DND-41 (cell line): ENCODE measurements at regions not wholly inside any gene's neighbourhood (a gene's known extent, or its start where the extent isn't known, plus 50 kb on each side); places are given as distances from the start of the nearest gene placed in this dataset.
"Not testable (repeated sequence)": the region's sequence is repeated elsewhere in the genome, so short reads cannot be mapped to it uniquely, and the experiment has no call there.

Source experiments
- ATAC-seq: fragments of 200-7000 bp; cut with Tn5 transposase; 3 replicates; pipeline ENCODE4 v1.9.1; 2021; ENCODE audit warnings: low read depth; ENCODE audit not compliant: insufficient read depth
- DNase-seq: peaks from one replicate; pipeline ENCODE4 v3.0.0-alpha.2; 2020
- H2AFZ ChIP-seq: 2 replicates; pipeline ENCODE4 v1.6.0; 2012; ENCODE audit warnings: low read depth, low read length
- H3K27ac ChIP-seq: 2 replicates; pipeline ENCODE4 v1.5.1; 2012; ENCODE audit warnings: low read length, inconsistent platforms
- H3K27me3 ChIP-seq: fragments of 200-600 bp; sonication (generic); 2 replicates; pipeline ENCODE4 v1.6.0; 2012; ENCODE audit warnings: low read length, mild to moderate bottlenecking, inconsistent platforms; ENCODE audit not compliant: insufficient read depth, poor library complexity
- H3K36me3 ChIP-seq: 2 replicates; pipeline ENCODE4 v1.5.1; 2012; ENCODE audit warnings: low read length, inconsistent platforms; ENCODE audit not compliant: insufficient read depth
- H3K4me1 ChIP-seq: 2 replicates; pipeline ENCODE4 v1.5.1; 2012; ENCODE audit warnings: mild to moderate bottlenecking, low read length; ENCODE audit not compliant: insufficient read depth
- H3K4me2 ChIP-seq: 2 replicates; pipeline ENCODE4 v1.6.0; 2012; ENCODE audit warnings: mild to moderate bottlenecking, moderate library complexity, low read length, inconsistent platforms; ENCODE audit not compliant: insufficient read depth
- H3K4me3 ChIP-seq, 2 experiments: fragments of 200-600 bp in 1 of 2; shearing (Covaris generic) in 1 of 2; 2 replicates each; pipeline ENCODE4 v1.5.1; 2012 to 2016; ENCODE audit warnings: inconsistent platforms in 2 of 2, low read length in 2 of 2, mild to moderate bottlenecking in 2 of 2, low read depth in 1 of 2, moderate library complexity in 1 of 2
- H3K79me2 ChIP-seq: 2 replicates; pipeline ENCODE4 v1.6.0; 2012; ENCODE audit warnings: low read length, inconsistent platforms; ENCODE audit not compliant: insufficient read depth
- H3K9ac ChIP-seq: 2 replicates; pipeline ENCODE4 v1.6.0; 2012; ENCODE audit warnings: low read depth, mild to moderate bottlenecking, inconsistent platforms, low read length, moderate library complexity
- H3K9me3 ChIP-seq: 2 replicates; pipeline ENCODE4 v1.5.1; 2012; ENCODE audit warnings: low read length, moderate library complexity, mild to moderate bottlenecking, inconsistent platforms; ENCODE audit not compliant: insufficient read depth, severe bottlenecking
- H4K20me1 ChIP-seq: 2 replicates; pipeline ENCODE4 v1.6.0; 2012; ENCODE audit warnings: low read length; ENCODE audit not compliant: insufficient read depth

DNA sequence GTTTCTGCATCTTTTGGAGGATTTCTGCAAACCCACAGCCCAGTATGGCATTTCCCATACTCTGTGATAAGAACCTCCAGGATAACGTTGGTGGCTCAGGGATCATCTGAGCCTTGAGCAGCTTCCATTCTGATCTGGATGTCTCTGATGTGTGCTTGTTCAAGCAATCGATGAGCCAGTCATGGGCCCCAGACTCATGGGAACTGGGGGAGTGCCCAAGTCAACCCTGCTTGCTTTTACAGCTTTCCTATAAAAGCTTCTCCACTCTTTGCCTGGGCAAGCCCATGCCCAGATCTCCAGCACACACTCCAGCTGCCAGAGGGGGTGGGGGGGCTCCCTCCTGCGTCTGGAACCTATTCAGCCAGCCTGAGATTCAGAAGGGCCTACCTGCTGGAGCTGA is 207.6 kb upstream of the PLGLB2 start:
- H3K27me3 ChIP-seq, H3K79me2 ChIP-seq, H3K27ac ChIP-seq, H3K9me3 ChIP-seq, H4K20me1 ChIP-seq, H2AFZ ChIP-seq, H3K36me3 ChIP-seq, ATAC-seq, H3K9ac ChIP-seq, H3K4me2 ChIP-seq, H3K4me1 ChIP-seq, H3K4me3 ChIP-seq, DNase-seq: not testable (repeated sequence)

DNA sequence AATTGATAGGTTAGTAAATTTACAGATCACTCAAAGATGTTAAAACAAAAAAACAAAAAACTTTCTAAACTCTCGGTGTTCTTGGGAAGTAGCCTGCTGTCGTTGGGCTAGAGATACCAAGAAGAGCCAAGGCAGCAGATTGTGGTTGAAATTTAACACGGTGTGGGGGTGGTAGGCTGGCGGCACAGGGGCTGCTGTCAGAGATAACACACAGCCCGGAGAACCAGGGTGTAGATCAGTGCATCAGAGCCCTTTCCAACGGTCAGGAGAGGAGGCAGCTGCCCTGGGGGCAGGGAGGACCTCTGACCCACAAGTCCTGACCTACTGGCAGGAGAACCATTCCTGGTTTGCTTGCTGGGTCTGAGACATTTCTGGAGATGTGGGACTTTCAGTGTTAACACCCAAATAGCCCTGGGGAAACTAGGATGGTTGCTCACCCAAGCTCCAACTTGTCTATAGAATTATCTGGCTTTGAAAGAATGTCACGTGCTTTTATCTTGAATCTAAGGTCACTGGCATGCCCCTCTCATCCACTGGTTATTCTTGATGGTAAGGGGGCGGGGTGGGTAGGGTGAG is 205.2 kb upstream of the PLGLB2 start:
- H3K9me3 ChIP-seq, H4K20me1 ChIP-seq, H3K9ac ChIP-seq, H3K4me3 ChIP-seq, H3K79me2 ChIP-seq, H3K27me3 ChIP-seq, H3K4me1 ChIP-seq, H3K36me3 ChIP-seq, H3K4me2 ChIP-seq, H2AFZ ChIP-seq, H3K27ac ChIP-seq: not testable (repeated sequence)
- DNase-seq (peak; percentile 58), ATAC-seq (peak; percentile 87)

DNA sequence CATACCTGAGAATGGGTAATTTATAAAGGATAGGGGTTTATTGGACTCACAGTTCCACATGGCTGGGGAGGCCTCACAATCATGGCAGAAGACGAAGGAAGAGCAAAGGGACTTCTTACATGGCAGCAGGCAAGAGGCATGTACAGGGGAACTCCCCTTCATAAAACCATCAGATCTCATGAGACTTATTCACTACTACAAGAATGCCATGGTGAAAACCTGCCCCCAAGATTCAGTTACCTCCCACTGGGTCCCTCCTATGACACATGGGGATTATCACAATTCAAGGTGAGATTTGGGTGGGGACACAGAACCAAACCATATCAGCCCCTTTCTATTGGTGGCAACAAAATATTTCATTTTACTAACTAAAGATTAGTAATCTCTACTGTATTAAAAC is 204.1 kb upstream of the PLGLB2 start:
- H3K4me1 ChIP-seq, H3K36me3 ChIP-seq, ATAC-seq, H4K20me1 ChIP-seq, H3K9ac ChIP-seq, H3K79me2 ChIP-seq, H3K4me2 ChIP-seq, H3K27me3 ChIP-seq, H2AFZ ChIP-seq, H3K27ac ChIP-seq, H3K4me3 ChIP-seq, DNase-seq, H3K9me3 ChIP-seq: not testable (repeated sequence)

DNA sequence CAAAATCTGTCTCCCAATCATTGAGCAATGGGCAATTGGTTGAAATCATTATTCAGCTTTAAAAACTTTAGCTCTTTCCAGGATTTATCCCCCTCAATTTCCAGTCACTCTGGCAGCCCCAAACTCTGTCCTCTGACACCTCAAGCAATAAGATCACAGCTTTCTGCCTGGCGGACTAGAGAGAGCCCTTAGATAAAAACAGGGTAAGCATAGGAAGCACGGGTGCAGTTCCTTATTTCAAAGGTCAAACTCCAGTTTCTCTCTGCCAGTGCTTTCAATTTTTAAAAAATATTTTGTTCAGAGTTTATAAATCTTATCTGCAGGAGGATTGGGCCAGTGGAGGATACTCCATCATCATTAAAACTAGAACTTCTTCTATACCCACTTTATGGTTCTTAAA is 200.8 kb upstream of the PLGLB2 start:
- not testable (repeated sequence) for H3K4me2 ChIP-seq, H3K79me2 ChIP-seq, H3K4me1 ChIP-seq, H3K36me3 ChIP-seq, H3K9me3 ChIP-seq, H4K20me1 ChIP-seq, H3K27me3 ChIP-seq, ATAC-seq, H3K9ac ChIP-seq, H3K27ac ChIP-seq, H2AFZ ChIP-seq, H3K4me3 ChIP-seq, DNase-seq

DNA sequence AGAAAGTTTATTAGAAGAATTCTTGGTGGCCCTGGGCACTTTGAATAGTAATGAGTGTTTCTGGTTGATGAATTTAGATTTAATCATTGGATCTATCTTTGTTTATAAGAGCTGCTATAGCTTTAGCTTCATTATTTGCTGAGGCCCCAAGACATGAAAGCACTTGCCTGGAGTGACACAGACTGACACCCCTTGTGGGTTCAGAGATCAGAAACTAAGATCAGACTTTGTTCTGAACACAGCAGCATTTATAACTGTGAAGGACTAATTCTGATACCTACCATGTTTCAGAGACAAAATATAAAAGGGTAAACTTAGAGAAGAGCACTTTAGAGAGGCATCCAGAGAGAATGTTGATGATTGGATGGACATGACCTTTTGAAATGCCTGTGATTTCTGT is 199.9 kb upstream of the PLGLB2 start:
- not testable (repeated sequence) for H3K27me3 ChIP-seq, H3K4me1 ChIP-seq, DNase-seq, H2AFZ ChIP-seq, H3K36me3 ChIP-seq, H4K20me1 ChIP-seq, H3K4me2 ChIP-seq, ATAC-seq, H3K79me2 ChIP-seq, H3K9ac ChIP-seq, H3K4me3 ChIP-seq, H3K27ac ChIP-seq, H3K9me3 ChIP-seq

DNA sequence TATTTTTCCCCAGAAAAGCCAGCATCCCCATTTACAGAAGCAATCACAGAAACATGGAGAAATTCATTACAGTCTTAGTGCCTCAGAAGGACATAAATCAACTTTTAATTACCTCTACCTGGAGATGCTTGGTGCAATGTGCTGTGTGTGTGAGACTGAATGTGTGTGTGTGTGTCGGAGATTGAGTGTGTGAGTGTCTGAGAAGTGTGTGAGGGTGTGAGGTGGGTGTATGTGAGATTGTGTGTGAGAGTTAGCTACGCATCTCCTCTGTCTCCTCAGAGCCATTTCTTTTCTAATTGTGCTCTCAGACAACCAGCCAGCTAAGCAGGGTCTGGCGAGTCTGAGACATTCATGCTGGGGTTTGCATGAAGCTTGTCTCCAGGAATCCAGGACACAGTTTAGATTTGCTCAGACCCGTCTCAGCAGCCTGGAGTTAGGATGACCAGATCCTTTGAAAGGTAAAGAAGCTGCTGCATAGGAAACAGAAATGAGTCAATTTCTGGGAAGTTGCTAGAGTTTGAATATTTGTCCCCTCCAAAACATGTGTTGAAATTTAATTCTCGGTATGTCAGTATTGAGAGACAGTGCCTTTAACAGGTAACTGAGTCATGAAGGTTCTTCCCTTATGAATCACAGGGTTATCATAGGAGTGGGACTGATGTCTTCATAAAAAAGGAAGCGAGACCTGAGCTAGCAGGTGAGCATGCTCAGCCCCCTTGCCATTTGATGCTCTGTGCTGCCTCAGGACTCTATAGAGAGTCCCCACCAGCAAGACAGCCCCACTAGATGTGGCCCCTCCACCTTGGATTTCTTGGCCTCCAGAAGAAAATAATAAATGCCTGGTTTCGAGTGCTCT is 199.0 kb upstream of the PLGLB2 start:
- not testable (repeated sequence) for H3K4me3 ChIP-seq, H3K9ac ChIP-seq, H3K4me1 ChIP-seq, H3K27ac ChIP-seq, H4K20me1 ChIP-seq, H3K27me3 ChIP-seq, H3K79me2 ChIP-seq, ATAC-seq, H3K4me2 ChIP-seq, H3K9me3 ChIP-seq, H2AFZ ChIP-seq, DNase-seq, H3K36me3 ChIP-seq

DNA sequence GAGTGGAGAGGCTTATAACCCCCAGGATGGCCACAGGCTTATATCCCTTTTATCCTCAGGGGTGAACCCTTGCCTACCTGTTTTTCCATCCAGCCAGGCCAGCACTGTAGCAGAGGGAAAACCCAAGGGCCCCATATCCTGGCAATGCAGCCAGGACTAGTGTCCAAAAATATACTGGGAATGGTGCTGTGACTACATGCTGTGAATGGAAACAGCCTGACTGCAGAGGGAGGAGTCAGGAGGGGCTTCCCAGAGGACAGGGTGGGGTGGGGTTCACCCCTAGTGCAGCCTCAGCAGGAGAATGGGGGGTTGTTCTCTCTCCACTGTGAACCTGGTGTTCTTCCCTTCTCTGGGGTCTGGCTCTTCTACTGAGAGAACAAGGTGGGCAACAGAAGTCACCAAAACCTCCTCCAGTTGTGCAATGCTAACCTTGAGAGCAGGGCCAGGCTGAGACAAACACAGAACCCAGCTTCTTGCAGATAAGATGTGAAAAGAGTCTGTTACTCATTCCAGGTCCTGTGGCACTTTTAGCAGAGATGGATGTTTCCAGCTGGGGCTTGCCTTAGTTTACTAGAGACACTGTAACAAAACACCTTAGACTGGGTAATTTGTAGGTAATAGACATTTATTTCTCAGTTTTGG is 198.2 kb upstream of the PLGLB2 start:
- not testable (repeated sequence) for H3K9ac ChIP-seq, H3K79me2 ChIP-seq, H3K27me3 ChIP-seq, H3K4me2 ChIP-seq, H3K9me3 ChIP-seq, H4K20me1 ChIP-seq, H3K36me3 ChIP-seq, DNase-seq, H2AFZ ChIP-seq, H3K4me3 ChIP-seq, H3K27ac ChIP-seq, ATAC-seq, H3K4me1 ChIP-seq

DNA sequence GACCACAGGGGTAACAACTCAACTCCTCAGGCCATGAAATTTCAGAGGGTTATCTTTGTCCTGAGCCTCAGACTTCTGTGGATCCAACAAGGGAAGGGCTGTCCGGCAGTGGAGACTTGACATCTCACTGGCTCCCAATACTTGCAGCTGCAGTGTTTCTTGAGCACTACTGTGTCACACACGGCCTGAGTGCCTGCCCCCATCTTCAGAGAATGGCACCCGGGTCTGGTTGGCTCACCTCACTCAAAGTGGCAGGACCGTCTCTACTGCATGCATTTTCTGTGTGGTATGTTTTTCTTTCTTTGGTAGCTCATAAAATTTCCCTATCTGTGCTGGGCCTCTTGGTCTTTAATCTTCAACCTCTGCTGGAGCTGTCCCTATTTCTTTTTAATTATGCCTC is 193.2 kb upstream of the PLGLB2 start:
- H3K79me2 ChIP-seq, H3K4me1 ChIP-seq, H3K4me3 ChIP-seq, DNase-seq, H3K4me2 ChIP-seq, ATAC-seq, H3K27me3 ChIP-seq, H4K20me1 ChIP-seq, H2AFZ ChIP-seq, H3K36me3 ChIP-seq, H3K9ac ChIP-seq, H3K27ac ChIP-seq, H3K9me3 ChIP-seq: not testable (repeated sequence)
